ENCODE measurements at regions not wholly inside any gene's neighbourhood (a gene's known extent, or its start where the extent isn't known, plus 50 kb on each side); places are given as distances from the start of the nearest gene placed in this dataset.
"Not testable (repeated sequence)": the region's sequence is repeated elsewhere in the genome, so short reads cannot be mapped to it uniquely, and the experiment has no call there.

GRCh38 chr5:40338434-40338833 lies 341.3 kb upstream of the PTGER4 start:
- intact Hi-C loops (cut with DNase I); H3K4me1 ChIP-seq (ENCODE audit: control insufficient read depth, insufficient read depth, low read length); H3K9me3 ChIP-seq (ENCODE audit: control insufficient read depth, low read length); H3K27me3 ChIP-seq (ENCODE audit: control insufficient read depth, insufficient read depth); H3K4me3 ChIP-seq (ENCODE audit: low read length); DNase-seq; ATAC-seq; H3K27ac ChIP-seq (ENCODE audit: low read length): not testable (repeated sequence)
- WGBS: 94% methylated on average over 3 of the region's 3 CpGs

- no peak for DNase-seq
- intact Hi-C loops (cut with DNase I): no loop called here
- ATAC-seq: no peak
- H3K27me3 ChIP-seq (ENCODE audit: control insufficient read depth, insufficient read depth): no peaks in the 10 kb centered on the region
- no peak overlapping the region for H3K27ac ChIP-seq (ENCODE audit: low read length)
- no peaks in the 10 kb centered on the region for H3K4me1 ChIP-seq (ENCODE audit: control insufficient read depth, insufficient read depth, low read length)
- WGBS: 60% methylated on average over 1 of the region's 1 CpG
- no peaks in the 10 kb centered on the region for H3K9me3 ChIP-seq (ENCODE audit: control insufficient read depth, low read length)
- no peak overlapping the region for H3K4me3 ChIP-seq (ENCODE audit: low read length)
Measured at GRCh38 chr5:40334242-40334635, 345.5 kb upstream of the PTGER4 start.

GRCh38 chr5:40333459-40334241 lies 346.1 kb upstream of the PTGER4 start:
- Histone ChIP-seq H3K27me3 (ENCODE audit: control insufficient read depth, insufficient read depth) (no peaks in the 10 kb centered on the region), H3K4me1 (ENCODE audit: control insufficient read depth, insufficient read depth, low read length) (no peaks in the 10 kb centered on the region), H3K27ac (ENCODE audit: low read length) (no peak overlapping the region), H3K4me3 (ENCODE audit: low read length) (no peak overlapping the region), H3K9me3 (ENCODE audit: control insufficient read depth, low read length) (no peaks in the 10 kb centered on the region)
- 82% methylated on average over 4 of the region's 4 CpGs for WGBS
- intact Hi-C loops (cut with DNase I): no loop called here
- DNase-seq: no peak
- peak in 1 of 2 donors; percentile 42 for ATAC-seq

- Histone ChIP-seq H3K9me3 (ENCODE audit: control insufficient read depth, low read length) (no peaks in the 10 kb centered on the region), H3K27me3 (ENCODE audit: control insufficient read depth, insufficient read depth) (no peaks in the 10 kb centered on the region), H3K4me1 (ENCODE audit: control insufficient read depth, insufficient read depth, low read length) (no peaks in the 10 kb centered on the region), H3K27ac (ENCODE audit: low read length) (no peak overlapping the region), H3K4me3 (ENCODE audit: low read length) (no peak overlapping the region)
- intact Hi-C loops (cut with DNase I): no loop called here
- no peak for ATAC-seq
- 48% methylated on average over 1 of the region's 1 CpG for WGBS
- no peak for DNase-seq
Measured at GRCh38 chr5:40332970-40333369, 346.7 kb upstream of the PTGER4 start.

- DNase-seq (no peak), ATAC-seq (no peak)
- WGBS: 85% methylated on average over 5 of the region's 5 CpGs
- H3K9me3 ChIP-seq (ENCODE audit: control insufficient read depth, low read length): no peaks in the 10 kb centered on the region
- intact Hi-C loops (cut with DNase I): no loop called here
- H3K4me1 ChIP-seq (ENCODE audit: control insufficient read depth, insufficient read depth, low read length): no peaks in the 10 kb centered on the region
- no peaks in the 10 kb centered on the region for H3K27me3 ChIP-seq (ENCODE audit: control insufficient read depth, insufficient read depth)
- H3K4me3 ChIP-seq (ENCODE audit: low read length): no peak overlapping the region
- H3K27ac ChIP-seq (ENCODE audit: low read length): no peak overlapping the region
Measured at GRCh38 chr5:40331616-40332015, 348.1 kb upstream of the PTGER4 start.

GRCh38 chr5:40321514-40321913 lies 358.2 kb upstream of the PTGER4 start:
- H3K27ac ChIP-seq (ENCODE audit: low read length): no peak overlapping the region
- DNase-seq (no peak), ATAC-seq (no peak)
- H3K4me3 ChIP-seq (ENCODE audit: low read length): no peak overlapping the region
- H3K4me1 ChIP-seq (ENCODE audit: control insufficient read depth, insufficient read depth, low read length): no peaks in the 10 kb centered on the region
- intact Hi-C loops (cut with DNase I): no loop called here
- H3K27me3 ChIP-seq (ENCODE audit: control insufficient read depth, insufficient read depth): no peaks in the 10 kb centered on the region
- peaks cover 2% of the 10 kb centered on the region for H3K9me3 ChIP-seq (ENCODE audit: control insufficient read depth, low read length)

- DNase-seq: no peak
- Histone ChIP-seq H3K4me1 (ENCODE audit: control insufficient read depth, insufficient read depth, low read length) (no peaks in the 10 kb centered on the region), H3K27ac (ENCODE audit: low read length) (no peak overlapping the region), H3K4me3 (ENCODE audit: low read length) (no peak overlapping the region), H3K9me3 (ENCODE audit: control insufficient read depth, low read length) (peaks cover 2% of the 10 kb centered on the region), H3K27me3 (ENCODE audit: control insufficient read depth, insufficient read depth) (no peaks in the 10 kb centered on the region)
- no peak for ATAC-seq
- intact Hi-C loops (cut with DNase I): no loop called here
Measured at GRCh38 chr5:40318395-40318794, 361.3 kb upstream of the PTGER4 start.

- WGBS: 84% methylated on average over 3 of the region's 3 CpGs
Measured at GRCh38 chr5:40317023-40317422, 362.7 kb upstream of the PTGER4 start.

GRCh38 chr5:40315126-40315525 lies 364.6 kb upstream of the PTGER4 start:
- no peaks in the 10 kb centered on the region for H3K4me1 ChIP-seq (ENCODE audit: control insufficient read depth, insufficient read depth, low read length)
- no peak overlapping the region for H3K27ac ChIP-seq (ENCODE audit: low read length)
- no peak for ATAC-seq
- no peaks in the 10 kb centered on the region for H3K27me3 ChIP-seq (ENCODE audit: control insufficient read depth, insufficient read depth)
- intact Hi-C loops (cut with DNase I): no loop called here
- no peak overlapping the region for H3K4me3 ChIP-seq (ENCODE audit: low read length)
- WGBS: 57% methylated on average over 1 of the region's 1 CpG
- no peak for DNase-seq
- peaks cover 2% of the 10 kb centered on the region for H3K9me3 ChIP-seq (ENCODE audit: control insufficient read depth, low read length)

More at GRCh38 chr5:40317023-40317422, 362.7 kb upstream of the PTGER4 start:
- intact Hi-C loops (cut with DNase I): no loop called here
- Histone ChIP-seq H3K4me3 (ENCODE audit: low read length) (no peak overlapping the region), H3K27ac (ENCODE audit: low read length) (no peak overlapping the region), H3K9me3 (ENCODE audit: control insufficient read depth, low read length) (peaks cover 2% of the 10 kb centered on the region), H3K27me3 (ENCODE audit: control insufficient read depth, insufficient read depth) (no peaks in the 10 kb centered on the region), H3K4me1 (ENCODE audit: control insufficient read depth, insufficient read depth, low read length) (no peaks in the 10 kb centered on the region)
- DNase-seq: no peak
- no peak for ATAC-seq

- no peak for ATAC-seq
- no peak overlapping the region for H3K4me3 ChIP-seq (ENCODE audit: low read length)
- 86% methylated on average over 2 of the region's 2 CpGs for WGBS
- H3K9me3 ChIP-seq (ENCODE audit: control insufficient read depth, low read length): peaks cover 2% of the 10 kb centered on the region
- no peaks in the 10 kb centered on the region for H3K27me3 ChIP-seq (ENCODE audit: control insufficient read depth, insufficient read depth)
- no peak overlapping the region for H3K27ac ChIP-seq (ENCODE audit: low read length)
- H3K4me1 ChIP-seq (ENCODE audit: control insufficient read depth, insufficient read depth, low read length): no peaks in the 10 kb centered on the region
- no peak for DNase-seq
- intact Hi-C loops (cut with DNase I): no loop called here
Measured at GRCh38 chr5:40314275-40314674, 365.4 kb upstream of the PTGER4 start.

GRCh38 chr5:40312205-40312604 lies 367.5 kb upstream of the PTGER4 start:
- Histone ChIP-seq H3K27ac (ENCODE audit: low read length) (no peak overlapping the region), H3K4me1 (ENCODE audit: control insufficient read depth, insufficient read depth, low read length) (no peaks in the 10 kb centered on the region), H3K27me3 (ENCODE audit: control insufficient read depth, insufficient read depth) (no peaks in the 10 kb centered on the region), H3K9me3 (ENCODE audit: control insufficient read depth, low read length) (peaks cover 2% of the 10 kb centered on the region), H3K4me3 (ENCODE audit: low read length) (no peak overlapping the region)
- DNase-seq: no peak
- intact Hi-C loops (cut with DNase I): no loop called here
- 41% methylated on average over 2 of the region's 2 CpGs for WGBS
- no peak for ATAC-seq

- intact Hi-C loops (cut with DNase I): no loop called here
- no peaks in the 10 kb centered on the region for H3K4me1 ChIP-seq (ENCODE audit: control insufficient read depth, insufficient read depth, low read length)
- WGBS: 98% methylated on average over 2 of the region's 2 CpGs
Measured at GRCh38 chr5:40309851-40310250, 369.9 kb upstream of the PTGER4 start.

More at GRCh38 chr5:40309851-40310250, 369.9 kb upstream of the PTGER4 start:
- H3K27ac ChIP-seq (ENCODE audit: low read length): no peak overlapping the region
- peaks cover 2% of the 10 kb centered on the region for H3K9me3 ChIP-seq (ENCODE audit: control insufficient read depth, low read length)
- no peak overlapping the region for H3K4me3 ChIP-seq (ENCODE audit: low read length)
- DNase-seq (no peak), ATAC-seq (no peak)
- H3K27me3 ChIP-seq (ENCODE audit: control insufficient read depth, insufficient read depth): no peaks in the 10 kb centered on the region

Measured in right cardiac atrium (tissue), 5 donors.